ENCODE measurements at regions not wholly inside any gene's neighbourhood (a gene's known extent, or its start where the extent isn't known, plus 50 kb on each side); places are given as distances from the start of the nearest gene placed in this dataset.

GRCh38 chr4:123257591-123257990 lies 139.0 kb upstream of the SPRY1 start:
- H3K27ac ChIP-seq, result no peak overlapping the region
- no peak for TF ChIP-seq CTCF (conservative IDR thresholded peaks at IDR 0.05; ENCODE audit: low read depth)
- ChIA-PET CTCF (no interaction called here), POLR2A (ENCODE audit: low non-redundant PET) (no interaction called here)
- DNase-seq (ENCODE audit: low spot score), result no peak

DNA sequence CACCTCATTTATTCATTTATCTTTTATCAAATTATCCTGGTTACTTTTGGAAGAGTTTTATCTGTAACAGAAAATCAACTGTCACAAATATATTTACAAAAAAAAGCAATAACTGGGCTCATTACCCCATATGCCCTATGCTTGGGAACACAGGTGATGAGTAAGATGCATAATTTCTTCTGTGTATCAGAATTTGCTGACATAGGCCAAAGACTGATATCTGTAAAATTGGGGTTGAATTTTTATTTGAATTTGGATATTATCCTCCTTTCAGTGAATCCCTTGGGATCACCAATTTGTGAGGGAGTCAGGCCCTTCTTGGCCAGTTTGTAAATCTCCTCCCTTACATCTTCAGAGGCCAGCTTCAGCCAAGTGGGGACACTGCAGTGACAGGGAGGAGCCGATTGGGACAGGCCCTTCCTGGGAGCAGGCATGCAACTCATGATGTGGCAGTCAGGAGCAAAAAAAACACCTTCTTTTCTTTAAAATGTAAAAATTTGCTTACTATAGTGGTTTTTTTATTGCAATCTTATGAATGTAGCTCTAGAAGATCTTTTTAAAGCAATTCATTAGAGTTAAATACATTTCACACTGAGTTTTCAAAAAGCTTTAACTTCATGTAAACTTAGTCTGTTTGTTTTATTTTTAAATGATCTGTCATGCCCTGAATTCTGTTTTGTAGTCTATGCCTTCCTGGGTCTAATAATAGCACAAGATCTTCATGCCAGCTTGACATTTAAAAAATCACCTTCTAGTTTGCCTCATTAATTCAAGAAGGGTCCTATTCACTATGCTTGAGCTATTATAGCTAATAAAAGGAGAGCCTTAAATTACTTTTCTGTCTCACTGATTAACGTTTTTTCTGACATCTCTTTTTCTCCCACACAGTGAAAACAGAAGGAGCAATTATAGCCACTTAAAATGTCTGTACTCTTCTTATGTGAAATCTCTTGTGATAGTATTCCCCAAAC lies 136.6 kb upstream of the SPRY1 start:
- ChIA-PET CTCF (no interaction called here), POLR2A (ENCODE audit: low non-redundant PET) (no interaction called here)
- no peak overlapping the region for H3K27ac ChIP-seq
- no peak for DNase-seq (ENCODE audit: low spot score)
- no peak for TF ChIP-seq CTCF (conservative IDR thresholded peaks at IDR 0.05; ENCODE audit: low read depth)

GRCh38 chr4:123260653-123261052 lies 135.9 kb upstream of the SPRY1 start:
- no peak overlapping the region for H3K27ac ChIP-seq
- POLR2A ChIA-PET (ENCODE audit: low non-redundant PET), result no interaction called here
- no peak for TF ChIP-seq CTCF (conservative IDR thresholded peaks at IDR 0.05; ENCODE audit: low read depth)
- DNase-seq (ENCODE audit: low spot score), result no peak
- CTCF ChIA-PET, result no interaction called here

DNA sequence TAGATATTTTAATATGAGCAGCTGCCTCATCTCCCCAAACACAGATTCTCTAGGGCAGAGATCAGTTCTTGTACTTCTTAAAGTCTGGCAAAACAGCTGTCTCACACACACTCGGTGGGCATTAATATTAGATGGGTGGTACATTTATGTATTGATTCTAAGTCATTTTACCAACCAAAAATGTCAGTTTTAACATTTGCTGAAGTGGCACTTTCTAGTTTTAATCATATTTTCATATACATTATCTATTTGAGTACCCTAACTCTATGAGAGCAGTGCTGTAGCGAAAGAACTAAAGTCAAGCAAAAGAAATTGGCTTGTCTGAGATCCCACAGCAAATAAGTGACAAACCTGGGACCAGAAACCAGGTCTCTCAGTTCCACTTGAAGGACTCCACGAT lies 134.5 kb upstream of the SPRY1 start:
- no peak overlapping the region for H3K27ac ChIP-seq
- DNase-seq (ENCODE audit: low spot score), result no peak
- ChIA-PET POLR2A (ENCODE audit: low non-redundant PET) (no interaction called here), CTCF (interaction anchor here (0.7 to 0.9 kb wide), 2 partner anchors 88 to 1469 kb away, joined by 3 to 5 read pairs; no protein-coding TSS in a partner anchor)
- TF ChIP-seq CTCF (conservative IDR thresholded peaks at IDR 0.05; ENCODE audit: low read depth), result no peak

GRCh38 chr4:123265443-123265842 lies 131.2 kb upstream of the SPRY1 start:
- ChIA-PET CTCF (interaction anchor here (0.6 kb wide), 1 partner anchor 150 kb away, joined by 4 read pairs; no protein-coding TSS in a partner anchor), POLR2A (ENCODE audit: low non-redundant PET) (no interaction called here)
- H3K27ac ChIP-seq, result no peak overlapping the region
- DNase-seq (ENCODE audit: low spot score), result no peak
- no peak for TF ChIP-seq CTCF (conservative IDR thresholded peaks at IDR 0.05; ENCODE audit: low read depth)

DNA sequence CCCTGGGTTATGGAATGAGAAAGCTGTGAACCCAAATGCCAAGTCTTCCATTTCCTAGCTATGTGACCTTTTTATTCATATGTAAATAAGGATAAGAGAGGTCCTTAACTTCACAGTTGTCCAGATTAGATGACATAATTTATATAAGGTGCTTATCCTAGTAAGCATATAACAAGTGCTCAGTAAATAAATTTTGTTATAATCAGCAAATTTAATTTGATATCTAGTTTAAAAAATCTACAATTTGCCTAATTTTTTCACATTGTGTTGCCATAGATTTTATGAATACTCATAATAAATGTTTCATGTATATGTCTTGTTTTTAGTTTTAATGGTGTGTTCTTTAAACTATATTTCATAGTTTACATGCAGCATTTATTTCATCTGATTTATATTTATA lies 130.4 kb upstream of the SPRY1 start:
- TF ChIP-seq CTCF (conservative IDR thresholded peaks at IDR 0.05; ENCODE audit: low read depth), result no peak
- DNase-seq (ENCODE audit: low spot score), result no peak
- ChIA-PET POLR2A (ENCODE audit: low non-redundant PET) (no interaction called here), CTCF (no interaction called here)
- no peak overlapping the region for H3K27ac ChIP-seq

Data from RWPE1 (cell line).